ENCODE measurements at regions not wholly inside any gene's neighbourhood (a gene's known extent, or its start where the extent isn't known, plus 50 kb on each side); places are given as distances from the start of the nearest gene placed in this dataset.

GRCh38 chr3:153314038-153314437 lies 152.0 kb downstream of the RAP2B start:
- TF ChIP-seq, protein P1, sequence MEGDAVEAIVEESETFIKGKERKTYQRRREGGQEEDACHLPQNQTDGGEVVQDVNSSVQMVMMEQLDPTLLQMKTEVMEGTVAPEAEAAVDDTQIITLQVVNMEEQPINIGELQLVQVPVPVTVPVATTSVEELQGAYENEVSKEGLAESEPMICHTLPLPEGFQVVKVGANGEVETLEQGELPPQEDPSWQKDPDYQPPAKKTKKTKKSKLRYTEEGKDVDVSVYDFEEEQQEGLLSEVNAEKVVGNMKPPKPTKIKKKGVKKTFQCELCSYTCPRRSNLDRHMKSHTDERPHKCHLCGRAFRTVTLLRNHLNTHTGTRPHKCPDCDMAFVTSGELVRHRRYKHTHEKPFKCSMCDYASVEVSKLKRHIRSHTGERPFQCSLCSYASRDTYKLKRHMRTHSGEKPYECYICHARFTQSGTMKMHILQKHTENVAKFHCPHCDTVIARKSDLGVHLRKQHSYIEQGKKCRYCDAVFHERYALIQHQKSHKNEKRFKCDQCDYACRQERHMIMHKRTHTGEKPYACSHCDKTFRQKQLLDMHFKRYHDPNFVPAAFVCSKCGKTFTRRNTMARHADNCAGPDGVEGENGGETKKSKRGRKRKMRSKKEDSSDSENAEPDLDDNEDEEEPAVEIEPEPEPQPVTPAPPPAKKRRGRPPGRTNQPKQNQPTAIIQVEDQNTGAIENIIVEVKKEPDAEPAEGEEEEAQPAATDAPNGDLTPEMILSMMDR (IDR thresholded peaks at IDR 0.05): no peak
- TF ChIP-seq POLR2A (IDR thresholded peaks at IDR 0.05) (no peak), POLR2AphosphoS5 (IDR thresholded peaks at IDR 0.05) (no peak)
- Histone ChIP-seq H3K27me3 (no peaks in the 10 kb centered on the region), H3K4me1 (no peaks in the 10 kb centered on the region), H3K36me3 (no peaks in the 10 kb centered on the region), H3K9me3 (no peaks in the 10 kb centered on the region), H3K4me3 (no peak overlapping the region), H3K27ac (no peak overlapping the region)
- DNase-seq (ENCODE audit: low spot score in 2 of 2): no peak
- intact Hi-C loops (cut with DNase I; ENCODE audit: low total_unique reads): no loop called here

DNA sequence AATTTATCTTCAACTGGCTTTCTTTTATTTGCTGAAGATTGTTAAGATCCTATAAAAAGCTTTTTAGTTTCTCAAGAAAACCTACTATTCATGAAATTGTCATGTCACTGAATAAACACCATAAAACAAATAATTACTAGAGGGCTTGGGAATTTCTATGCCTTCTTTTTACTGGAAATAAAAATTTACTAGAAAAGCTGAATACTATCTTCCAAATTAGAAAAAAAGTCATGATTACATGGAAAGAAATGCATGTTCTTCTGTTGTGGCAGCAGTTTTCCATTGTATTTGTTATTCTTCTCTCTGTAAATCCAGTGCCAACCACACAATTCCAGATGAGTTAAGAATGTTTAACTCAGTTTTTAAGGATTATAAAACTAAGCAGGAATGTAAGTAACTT lies 153.8 kb downstream of the RAP2B start:
- Histone ChIP-seq H3K27me3 (no peaks in the 10 kb centered on the region), H3K4me1 (no peaks in the 10 kb centered on the region), H3K36me3 (no peaks in the 10 kb centered on the region), H3K9me3 (no peaks in the 10 kb centered on the region), H3K4me3 (no peak overlapping the region), H3K27ac (no peak overlapping the region)
- DNase-seq (ENCODE audit: low spot score in 2 of 2): no peak
- TF ChIP-seq POLR2AphosphoS5 (IDR thresholded peaks at IDR 0.05) (no peak), POLR2A (IDR thresholded peaks at IDR 0.05) (no peak)
- TF ChIP-seq, protein P1 (IDR thresholded peaks at IDR 0.05): no peak
- intact Hi-C loops (cut with DNase I; ENCODE audit: low total_unique reads): no loop called here

GRCh38 chr3:153319705-153320554 lies 157.9 kb downstream of the RAP2B start:
- Histone ChIP-seq H3K36me3 (no peaks in the 10 kb centered on the region), H3K27me3 (no peaks in the 10 kb centered on the region), H3K9me3 (no peaks in the 10 kb centered on the region), H3K27ac (no peak overlapping the region), H3K4me3 (no peak overlapping the region), H3K4me1 (no peaks in the 10 kb centered on the region)
- no peak for TF ChIP-seq POLR2AphosphoS5 (IDR thresholded peaks at IDR 0.05)
- TF ChIP-seq, protein P1 (IDR thresholded peaks at IDR 0.05): no peak
- TF ChIP-seq POLR2A (IDR thresholded peaks at IDR 0.05): no peak
- DNase-seq (ENCODE audit: low spot score in 2 of 2): no peak
- intact Hi-C loops (cut with DNase I; ENCODE audit: low total_unique reads): loop anchor here (2.0 kb wide), 1 partner anchor 35 kb away; no protein-coding TSS in a partner anchor

- no peak overlapping the region for H3K4me3 ChIP-seq
- peaks cover 0 to 4% of the 10 kb centered on the region in 2 donors for H3K9me3 ChIP-seq
- TF ChIP-seq POLR2A (IDR thresholded peaks at IDR 0.05) (no peak), POLR2AphosphoS5 (IDR thresholded peaks at IDR 0.05) (no peak)
- TF ChIP-seq, protein P1 (IDR thresholded peaks at IDR 0.05): no peak
- no peak for DNase-seq (ENCODE audit: low spot score in 2 of 2)
- no peaks in the 10 kb centered on the region for H3K4me1 ChIP-seq
- no peaks in the 10 kb centered on the region for H3K27me3 ChIP-seq
- H3K36me3 ChIP-seq: no peaks in the 10 kb centered on the region
- H3K27ac ChIP-seq: no peak overlapping the region
- intact Hi-C loops (cut with DNase I; ENCODE audit: low total_unique reads): no loop called here
These were observed 158.6 kb downstream of the RAP2B start for GRCh38 chr3:153320585-153321128.

DNA sequence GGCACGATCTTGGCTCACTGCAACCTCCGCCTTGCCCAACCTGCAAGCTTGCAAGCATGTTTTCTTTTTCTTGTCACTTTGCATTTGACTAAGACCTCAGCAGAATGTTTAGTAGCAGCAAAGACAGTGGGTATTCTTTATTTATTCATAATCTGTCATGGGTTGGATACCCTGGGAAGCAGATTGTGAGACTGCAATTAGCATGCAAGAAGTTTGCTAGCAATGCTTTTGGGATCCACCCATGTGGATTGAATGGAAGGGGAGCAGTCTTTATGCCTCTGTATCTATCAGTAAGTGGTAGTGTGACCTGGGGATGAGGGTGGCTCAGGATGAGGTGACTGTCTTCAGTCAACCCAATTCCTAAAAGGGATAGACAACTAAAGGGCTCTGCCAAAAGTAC lies 166.7 kb downstream of the RAP2B start:
- no peak for DNase-seq (ENCODE audit: low spot score in 2 of 2)
- intact Hi-C loops (cut with DNase I; ENCODE audit: low total_unique reads): no loop called here
- no peaks in the 10 kb centered on the region for H3K36me3 ChIP-seq
- no peak overlapping the region for H3K27ac ChIP-seq
- H3K27me3 ChIP-seq: no peaks in the 10 kb centered on the region
- no peak overlapping the region for H3K4me3 ChIP-seq
- H3K4me1 ChIP-seq: no peaks in the 10 kb centered on the region
- peaks cover 0 to 4% of the 10 kb centered on the region in 2 donors for H3K9me3 ChIP-seq
- TF ChIP-seq POLR2AphosphoS5 (IDR thresholded peaks at IDR 0.05): no peak
- TF ChIP-seq, protein P1 (IDR thresholded peaks at IDR 0.05): no peak
- no peak for TF ChIP-seq POLR2A (IDR thresholded peaks at IDR 0.05)

Measured in breast epithelium (tissue), 4 donors.